GM12864 (cell line): ENCODE measurements at regions not wholly inside any gene's neighbourhood (a gene's known extent, or its start where the extent isn't known, plus 50 kb on each side); places are given as distances from the start of the nearest gene placed in this dataset.

Source experiments
- DNase-seq: peaks from one replicate; pipeline ENCODE4 v3.0.0-alpha.2; 2011; ENCODE audit warnings: low read depth
- H3K4me3 ChIP-seq: 2 replicates; pipeline ENCODE4 v1.5.1; 2011; ENCODE audit warnings: mild to moderate bottlenecking, low read depth, low read length, control low read depth
- CTCF ChIP-seq: IDR thresholded peaks from 2 replicates; pipeline ENCODE4 v1.5.1; 2011; ENCODE audit warnings: low read depth, mild to moderate bottlenecking, moderate library complexity, low read length, control low read depth, inconsistent platforms; ENCODE audit errors: missing control alignments

- no peak overlapping the region for H3K4me3 ChIP-seq
- TF ChIP-seq CTCF = no peak
- DNase-seq = no peak
Measured at GRCh38 chr7:86181474-86181873, 462.2 kb upstream of the GRM3 start.

- DNase-seq = no peak
- no peak overlapping the region for H3K4me3 ChIP-seq
- TF ChIP-seq CTCF = no peak
Measured at GRCh38 chr7:86164827-86165226, 478.9 kb upstream of the GRM3 start.

DNA sequence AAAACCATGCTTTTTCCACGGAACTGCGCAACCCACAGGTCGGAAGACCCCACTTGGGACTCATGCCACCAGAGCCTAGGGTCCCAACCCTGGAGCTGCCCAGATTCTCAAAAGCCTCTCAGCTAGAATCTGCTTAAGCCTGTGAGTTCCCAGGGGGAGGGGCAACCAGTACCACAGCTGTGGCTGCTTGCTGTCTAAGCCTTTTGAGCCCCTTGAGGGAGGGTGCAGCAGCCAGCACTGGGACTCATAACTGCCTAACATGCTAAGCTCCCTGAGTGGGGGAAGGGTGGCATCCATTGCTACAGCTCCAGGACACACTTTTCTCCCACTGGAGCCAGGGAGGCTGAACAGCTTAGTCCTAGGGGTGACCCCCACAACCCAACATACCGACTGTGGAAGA is 485.6 kb upstream of the GRM3 start:
- TF ChIP-seq CTCF = no peak
- no peak for DNase-seq
- H3K4me3 ChIP-seq = no peak overlapping the region

DNA sequence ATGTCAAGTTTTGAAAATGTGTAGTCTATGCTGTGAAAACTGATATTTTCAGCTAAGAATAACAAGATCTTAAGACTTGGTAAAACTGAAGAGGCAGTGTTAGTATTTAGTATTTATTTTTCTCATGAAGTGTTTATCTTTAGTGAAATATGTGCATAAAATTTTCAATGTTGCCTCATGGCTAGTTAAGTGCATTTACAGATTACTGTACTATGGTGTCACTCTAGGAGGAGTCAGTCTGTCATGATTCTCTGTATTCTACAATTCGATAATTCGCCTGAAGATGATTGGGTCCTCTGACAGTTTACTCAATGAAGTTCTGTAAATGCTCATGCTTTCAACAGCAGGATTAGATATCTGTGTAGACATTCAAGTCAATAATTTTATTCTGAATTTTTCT is 488.1 kb upstream of the GRM3 start:
- no peak overlapping the region for H3K4me3 ChIP-seq

GRCh38 chr7:86152926-86153325 is 490.8 kb upstream of the GRM3 start:
- H3K4me3 ChIP-seq = no peak overlapping the region
- no peak for TF ChIP-seq CTCF
- DNase-seq = no peak

More for the DNA sequence above, 488.1 kb upstream of the GRM3 start:
- no peak for DNase-seq
- no peak for TF ChIP-seq CTCF

DNA sequence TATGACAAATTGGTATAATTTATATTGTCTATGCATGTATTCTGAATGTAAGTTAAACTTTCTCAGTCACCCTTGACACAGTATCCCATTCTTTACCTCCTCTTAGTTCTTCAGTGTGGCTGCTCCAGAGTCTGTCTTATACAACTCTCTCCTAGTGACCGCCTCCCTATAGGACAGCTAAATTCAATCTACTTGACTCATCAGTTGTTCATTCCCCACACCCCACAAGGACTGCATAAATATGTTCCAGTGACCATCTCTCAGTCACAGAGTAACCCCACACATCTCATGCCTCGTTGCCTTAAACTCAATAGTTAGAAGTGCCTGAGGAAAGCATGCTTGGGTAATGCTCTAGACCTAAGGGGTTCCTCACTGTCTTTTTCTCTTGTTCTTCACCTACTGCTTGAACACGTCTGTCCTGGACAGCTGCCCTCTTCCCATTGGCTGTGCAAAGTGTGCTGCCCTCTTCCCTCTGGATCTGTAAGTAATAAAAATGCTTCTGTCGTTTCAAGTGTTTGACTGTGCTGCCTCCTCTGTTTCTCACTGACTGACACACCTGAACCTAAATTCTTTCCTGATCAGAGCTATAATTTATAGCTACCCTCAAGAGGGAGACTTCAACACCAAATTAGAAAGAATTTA is 494.6 kb upstream of the GRM3 start:
- no peak overlapping the region for H3K4me3 ChIP-seq
- no peak for DNase-seq
- TF ChIP-seq CTCF = no peak

DNA sequence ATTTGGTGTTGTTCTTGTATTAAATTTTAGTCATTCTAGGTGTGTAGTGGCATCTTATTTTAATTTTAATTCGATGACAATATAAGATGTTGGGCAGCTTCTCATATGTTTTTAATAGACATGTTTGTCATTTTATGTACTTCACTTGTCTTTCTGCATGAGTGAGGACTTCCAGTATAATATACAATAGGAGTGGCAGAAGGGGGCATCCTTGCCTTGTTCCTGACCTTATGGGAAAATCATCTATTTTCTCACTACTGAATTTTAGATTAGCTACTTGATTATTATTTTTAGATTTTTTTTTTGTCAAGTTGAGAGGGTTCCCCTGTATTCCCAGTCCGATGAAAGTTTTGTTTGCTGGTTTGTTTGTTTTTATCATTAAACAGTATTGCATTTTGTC is 495.2 kb upstream of the GRM3 start:
- H3K4me3 ChIP-seq = no peak overlapping the region
- DNase-seq = no peak
- no peak for TF ChIP-seq CTCF
